HepG2 (cell line): ENCODE measurements at regions not wholly inside any gene's neighbourhood (a gene's known extent, or its start where the extent isn't known, plus 50 kb on each side); places are given as distances from the start of the nearest gene placed in this dataset.

Experiments
- ATAC-seq: fragments of 200-7000 bp; cut with Tn5 transposase; 3 replicates; pipeline ENCODE4 v1.9.1; 2020; ENCODE audit warnings: mild to moderate bottlenecking, moderate library complexity
- BruUV-seq: library from RNA; stranded (reverse); fragments of 400-500 nt; replicated peaks from 2 replicates; lab custom pipeline; 2021; lab: Mats Ljungman, UMichigan
- CTCF ChIA-PET: fragments of 300-600 bp; formaldehyde crosslinking; extraction: SDS; loops from one replicate; lab custom pipeline; 2021; ENCODE audit warnings: low total read pairs, inconsistent platforms, low intra/inter-chr PET ratio; lab: Yijun Ruan, JAX
- POLR2A ChIA-PET: fragments of 350-600 bp; sonication (Branson Sonifier 250); formaldehyde crosslinking; loops from one replicate; lab custom pipeline; 2020; ENCODE audit warnings: antibody characterized with exemption, inconsistent platforms; lab: Yijun Ruan, JAX
- DNase-seq: peaks from one replicate; pipeline ENCODE4 v3.0.0-alpha.2; 2015; ENCODE audit warnings: low spot score
- FAIRE-seq: peaks from 3 replicates; lab custom pipeline; 2011; peaks lifted over from hg19 to GRCh38; lab: Jason Lieb, UNC
- H2AFZ ChIP-seq: one replicate; pipeline ENCODE4 v1.6.1; 2011; ENCODE audit warnings: low read length, inconsistent platforms
- H3K27ac ChIP-seq: fragments of 300-600 bp; 3 replicates; pipeline ENCODE4 v1.8.0; 2011; ENCODE audit warnings: mixed run types, mild to moderate bottlenecking, mixed read lengths, low read length, inconsistent platforms; ENCODE audit not compliant: insufficient read depth; ENCODE audit errors: extremely low read length
- H3K27me3 ChIP-seq, 2 experiments: fragments of 200-600 bp in 1 of 2; 2 replicates in 1 of 2; 3 replicates in 1 of 2; pipeline versions ENCODE4 v1.6.0 to v1.8.0; 2011; ENCODE audit warnings: low read length in 2 of 2, mild to moderate bottlenecking in 2 of 2, moderate library complexity in 2 of 2, inconsistent platforms in 1 of 2; ENCODE audit not compliant: insufficient read depth in 2 of 2, control insufficient read depth in 1 of 2
- H3K36me3 ChIP-seq, 2 experiments: fragments of 200-600 bp in 1 of 2; replicated peaks in 1 of 2; 2 replicates in 1 of 2; 3 replicates in 1 of 2; pipeline versions ENCODE4 v1.5.1 to v1.8.0; 2011; ENCODE audit warnings: low read length in 2 of 2, inconsistent platforms in 1 of 2; ENCODE audit not compliant: insufficient read depth in 2 of 2, control insufficient read depth in 1 of 2
- H3K4me1 ChIP-seq: 2 replicates; pipeline ENCODE4 v1.5.1; 2012; ENCODE audit warnings: low read length, inconsistent platforms; ENCODE audit not compliant: insufficient read depth
- H3K4me2 ChIP-seq: 2 replicates; pipeline ENCODE4 v1.6.0; 2011; ENCODE audit warnings: low read depth, low read length, inconsistent platforms
- H3K4me3 ChIP-seq, 3 experiments: fragments of 200-600 bp in 1 of 3; sonication (generic), shearing (Covaris generic) in 1 of 3; replicated peaks in 1 of 3; 2 replicates each; pipeline ENCODE4 v1.5.1; 2011 to 2016; ENCODE audit warnings: low read length in 3 of 3, inconsistent platforms in 2 of 3, low read depth in 2 of 3, mild to moderate bottlenecking in 2 of 3, control low read depth in 1 of 3, mixed read lengths in 1 of 3; ENCODE audit not compliant: insufficient read depth in 1 of 3
- H3K79me2 ChIP-seq: one replicate; pipeline ENCODE4 v1.6.1; 2011; ENCODE audit warnings: low read length, inconsistent platforms; ENCODE audit not compliant: insufficient read depth
- H3K9ac ChIP-seq: 2 replicates; pipeline ENCODE4 v1.6.0; 2011; ENCODE audit warnings: mild to moderate bottlenecking, low read depth, low read length, inconsistent platforms; ENCODE audit not compliant: insufficient read depth
- H3K9me3 ChIP-seq: 2 replicates; pipeline ENCODE4 v1.5.1; 2012; ENCODE audit warnings: mild to moderate bottlenecking, low read length
- H4K20me1 ChIP-seq: 2 replicates; pipeline ENCODE4 v1.6.0; 2011; ENCODE audit warnings: inconsistent platforms, mild to moderate bottlenecking, low read length, moderate library complexity; ENCODE audit not compliant: insufficient read depth
- ARHGAP35 ChIP-seq: sonication (generic); formaldehyde crosslinking; IDR thresholded peaks from 2 replicates; pipeline ENCODE4 v1.9.0; 2022; ENCODE audit warnings: mild to moderate bottlenecking, inconsistent platforms, moderate library complexity, missing genetic modification reagents, borderline replicate concordance
- CBX2 ChIP-seq, 2 experiments: fragments of 200-600 bp in 1 of 2; sonication (generic); formaldehyde crosslinking in 1 of 2; IDR thresholded peaks; 2 replicates each; pipeline versions ENCODE4 v1.7.0 to v1.8.1; 2018 to 2022; ENCODE audit warnings: low read depth in 2 of 2, low read length in 1 of 2, mild to moderate bottlenecking in 1 of 2, missing genetic modification reagents in 1 of 2
- CERS6 ChIP-seq: sonication (generic); formaldehyde crosslinking; IDR thresholded peaks from 2 replicates; pipeline ENCODE4 v1.5.0; 2020; ENCODE audit warnings: missing genetic modification reagents
- DPF2 ChIP-seq: sonication (generic); formaldehyde crosslinking; IDR thresholded peaks from 2 replicates; pipeline ENCODE4 v1.4.0; 2020; ENCODE audit warnings: mild to moderate bottlenecking, low read depth, missing genetic modification reagents, borderline replicate concordance
- DRAP1 ChIP-seq: IDR thresholded peaks from 2 replicates; pipeline ENCODE4 v1.6.1; 2016; ENCODE audit warnings: missing genetic modification reagents, missing compliant biosample characterization
- KDM5A ChIP-seq: fragments of 200-600 bp; sonication (generic); IDR thresholded peaks from 2 replicates; pipeline ENCODE4 v1.7.0; 2018; ENCODE audit warnings: antibody characterized with exemption, mild to moderate bottlenecking, low read length, borderline replicate concordance
- KMT2B ChIP-seq: IDR thresholded peaks from 2 replicates; pipeline ENCODE4 v1.6.1; 2016; ENCODE audit warnings: missing genetic modification reagents, missing compliant biosample characterization
- MED1 ChIP-seq: sonication (generic); formaldehyde crosslinking; IDR thresholded peaks from 2 replicates; pipeline ENCODE4 v1.4.0; 2020; ENCODE audit warnings: missing genetic modification reagents
- NR2F6 ChIP-seq, 2 experiments: IDR thresholded peaks; 2 replicates each; pipeline ENCODE4 v1.6.1; 2016; ENCODE audit warnings: antibody characterized with exemption in 1 of 2, mild to moderate bottlenecking in 1 of 2
- ONECUT2 ChIP-seq: sonication (generic); formaldehyde crosslinking; IDR thresholded peaks from 2 replicates; pipeline ENCODE4 v1.4.0; 2020; ENCODE audit warnings: missing genetic modification reagents
- PAWR ChIP-seq: sonication (generic); formaldehyde crosslinking; IDR thresholded peaks from 2 replicates; pipeline ENCODE4 v1.4.0; 2020; ENCODE audit warnings: missing genetic modification reagents, mild to moderate bottlenecking, borderline replicate concordance
- THAP8 ChIP-seq: sonication (generic); formaldehyde crosslinking; IDR thresholded peaks from 2 replicates; pipeline ENCODE4 v1.5.1; 2020; ENCODE audit warnings: missing genetic modification reagents, mild to moderate bottlenecking, borderline replicate concordance
- ZBTB20 ChIP-seq: sonication (generic); formaldehyde crosslinking; IDR thresholded peaks from 2 replicates; pipeline ENCODE4 v1.8.1; 2023; ENCODE audit warnings: missing genetic modification reagents, low read depth, mild to moderate bottlenecking, borderline replicate concordance
- ZBTB21 ChIP-seq: sonication (generic); formaldehyde crosslinking; IDR thresholded peaks from 2 replicates; pipeline ENCODE4 v1.4.0; 2020; ENCODE audit warnings: missing genetic modification reagents
- ZNF264 ChIP-seq: sonication (generic); formaldehyde crosslinking; IDR thresholded peaks from 2 replicates; pipeline ENCODE4 v1.4.0; 2020; ENCODE audit warnings: missing genetic modification reagents
- ZNF296 ChIP-seq: sonication (generic); formaldehyde crosslinking; conservative IDR thresholded peaks from 2 replicates; pipeline ENCODE4 v1.5.0; 2020; ENCODE audit warnings: mild to moderate bottlenecking, missing genetic modification reagents
- ZNF414 ChIP-seq: sonication (generic); formaldehyde crosslinking; IDR thresholded peaks from 2 replicates; pipeline ENCODE4 v1.5.0; 2020; ENCODE audit warnings: missing genetic modification reagents
- ZNF607 ChIP-seq: sonication (generic); formaldehyde crosslinking; IDR thresholded peaks from 2 replicates; pipeline ENCODE4 v1.5.1; 2020; ENCODE audit warnings: missing genetic modification reagents, mild to moderate bottlenecking, borderline replicate concordance
- ZZZ3 ChIP-seq: sonication (generic); formaldehyde crosslinking; IDR thresholded peaks from 2 replicates; pipeline ENCODE4 v1.4.0; 2020; ENCODE audit warnings: missing genetic modification reagents, mild to moderate bottlenecking, borderline replicate concordance
- WGBS: methylation state at CpG from one replicate; pipeline ENCODE4 v1.1.6; 2017; ENCODE audit warnings: low lambda C conversion rate; 5-methylcytosine and 5-hydroxymethylcytosine counted together
- in situ Hi-C: cut with HindIII; loops from 2 replicates; pipeline ENCODE4 v1.10.0; 2017; ENCODE audit warnings: low pct_unique_long_range_greater_than_20kb; ENCODE audit not compliant: extremely low pct_ligation_motif_present
- intact Hi-C: fragments of 100-400 bp; cut with micrococcal nuclease; formaldehyde crosslinking; loops from one replicate; pipeline ENCODE4 v1.10.0; 2022; ENCODE audit not compliant: unreplicated experiment

- in situ Hi-C loops (no loop called here), intact Hi-C loops (no loop called here)
- H3K4me1 ChIP-seq, result no peaks in the 10 kb centered on the region
- no peak overlapping the region for H3K9ac ChIP-seq
- no peak overlapping the region for H3K4me3 ChIP-seq
- no peaks in the 10 kb centered on the region for H3K36me3 ChIP-seq
- no peaks in the 10 kb centered on the region for H3K79me2 ChIP-seq
- 0% methylated on average over 8 of the region's 9 CpGs for WGBS
- POLR2A ChIA-PET, result no interaction called here
- ATAC-seq (no peak), DNase-seq (no peak), FAIRE-seq (no peak)
- H3K27ac ChIP-seq, result no peak overlapping the region
- no peak overlapping the region for H3K4me2 ChIP-seq
- BruUV-seq, result no TSS peak
- H2AFZ ChIP-seq, result no peak overlapping the region
- CTCF ChIA-PET, result no interaction called here
- peaks cover 0 to 11% of the 10 kb centered on the region in 2 experiments; a peak in 1 of 5 replicates for H3K27me3 ChIP-seq
- no peaks in the 10 kb centered on the region for H4K20me1 ChIP-seq
- TF ChIP-seq ZNF414 (CRISPR knock-in tag), result no peak
- no peak for TF ChIP-seq MED1 (CRISPR knock-in tag)
- TF ChIP-seq ONECUT2, result no peak
- TF ChIP-seq KDM5A, result no peak
- no peak for TF ChIP-seq ZZZ3
- TF ChIP-seq DPF2, result no peak
- TF ChIP-seq ZNF264 (CRISPR knock-in tag), result no peak
- no peak for TF ChIP-seq CERS6
- no peak for TF ChIP-seq DRAP1
- no peak for TF ChIP-seq PAWR
- no peak for TF ChIP-seq CBX2 (IDR thresholded peaks at IDR 0.05; ENCODE audit: low read depth, low read length)
- no peak for TF ChIP-seq CBX2 (CRISPR knock-in tag; IDR thresholded peaks at IDR 0.05; ENCODE audit: low read depth)
- no peak for TF ChIP-seq THAP8 (CRISPR knock-in tag)
- TF ChIP-seq NR2F6 (IDR thresholded peaks at IDR 0.05), result no peak
- no peak for TF ChIP-seq NR2F6 (CRISPR knock-in tag; IDR thresholded peaks at IDR 0.05)
- no peak for TF ChIP-seq ZNF296 (CRISPR knock-in tag)
- no peak for TF ChIP-seq KMT2B (CRISPR knock-in tag)
- TF ChIP-seq ZNF607, result no peak
- TF ChIP-seq ARHGAP35 (CRISPR knock-in tag), result no peak
- no peak for TF ChIP-seq ZBTB20 (CRISPR knock-in tag)
- no peak for TF ChIP-seq ZBTB21 (CRISPR knock-in tag)
- H3K9me3 ChIP-seq, result no peaks in the 10 kb centered on the region
Observed at GRCh38 chr22:27205492-27206373, 548.3 kb downstream of the MIAT start.
